Tibial artery (tissue), 4 donors: ENCODE measurements at regions not wholly inside any gene's neighbourhood (a gene's known extent, or its start where the extent isn't known, plus 50 kb on each side); places are given as distances from the start of the nearest gene placed in this dataset.

Source experiments
- DNase-seq, 2 donors: peaks; one replicate each; pipeline ENCODE4 v3.0.0-alpha.2; 2019
- H3K27ac ChIP-seq, 2 donors: fragments of 200-600 bp; sonication (generic) in 1 of 2; 1 replicate in 1 of 2; 2 replicates in 1 of 2; pipeline ENCODE4 v1.5.1; 2018 to 2019; ENCODE audit warnings: mild to moderate bottlenecking in 1 of 2
- H3K27me3 ChIP-seq, 2 donors: fragments of 200-600 bp; sonication (generic) in 1 of 2; one replicate each; pipeline versions ENCODE4 v1.5.1 to v1.6.0; 2016 to 2019
- H3K36me3 ChIP-seq, 3 donors: fragments of 200-600 bp; sonication (generic) in 2 of 3; one replicate each; pipeline ENCODE4 v1.5.1; 2016 to 2019; ENCODE audit warnings: mild to moderate bottlenecking in 2 of 3
- H3K4me1 ChIP-seq, 4 donors: fragments of 200-600 bp; sonication (generic) in 2 of 4; 1 replicate in 3 of 4; 2 replicates in 1 of 4; pipeline ENCODE4 v1.5.1; 2016 to 2019
- H3K4me3 ChIP-seq, 2 donors: fragments of 200-600 bp; sonication (generic) in 1 of 2; 1 replicate in 1 of 2; 2 replicates in 1 of 2; pipeline ENCODE4 v1.5.1; 2018 to 2019; ENCODE audit warnings: mild to moderate bottlenecking in 2 of 2
- H3K9me3 ChIP-seq, 3 donors: fragments of 200-600 bp; sonication (generic) in 1 of 3; one replicate each; pipeline ENCODE4 v1.5.1; 2016 to 2019
- intact Hi-C: fragments of 100-400 bp; cut with DNase I; formaldehyde crosslinking; loops from one replicate; pipeline ENCODE4 v1.15.0; 2023; ENCODE audit warnings: low total_unique reads
- TF ChIP-seq, protein P1 (sequence below), 2 experiments: fragments of 200-600 bp in 1 of 2; fragments of 450-650 bp in 1 of 2; IDR thresholded peaks; one replicate each; pipeline ENCODE4 v1.5.1; 2017 to 2019; ENCODE audit warnings: antibody characterized with exemption in 2 of 2, mild to moderate bottlenecking in 1 of 2, moderate library complexity in 1 of 2

DNA sequence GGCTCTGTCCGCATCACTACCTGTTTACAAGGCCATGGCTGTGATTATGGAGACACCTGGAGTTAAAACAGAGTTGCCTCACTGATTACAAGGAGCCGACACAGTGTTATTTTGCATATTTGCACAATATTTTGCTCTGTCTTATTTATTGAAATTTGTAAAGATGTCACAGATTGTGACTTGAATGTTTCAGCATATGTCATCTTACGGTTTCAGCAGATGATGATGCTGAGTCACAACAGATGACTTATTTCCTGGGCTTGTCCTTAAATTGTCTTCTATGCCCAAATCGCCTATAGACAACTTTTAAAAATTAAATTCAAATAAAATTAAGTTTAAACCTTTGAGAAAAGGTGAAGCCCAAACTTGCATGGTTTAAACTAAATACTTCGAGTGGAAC is 87.1 kb upstream of the INPP4B start:
- Histone ChIP-seq H3K27ac (no peak overlapping the region), H3K9me3 (no peaks in the 10 kb centered on the region), H3K27me3 (no peaks in the 10 kb centered on the region), H3K4me1 (no peaks in the 10 kb centered on the region), H3K36me3 (no peaks in the 10 kb centered on the region), H3K4me3 (no peak overlapping the region)
- TF ChIP-seq, protein P1, sequence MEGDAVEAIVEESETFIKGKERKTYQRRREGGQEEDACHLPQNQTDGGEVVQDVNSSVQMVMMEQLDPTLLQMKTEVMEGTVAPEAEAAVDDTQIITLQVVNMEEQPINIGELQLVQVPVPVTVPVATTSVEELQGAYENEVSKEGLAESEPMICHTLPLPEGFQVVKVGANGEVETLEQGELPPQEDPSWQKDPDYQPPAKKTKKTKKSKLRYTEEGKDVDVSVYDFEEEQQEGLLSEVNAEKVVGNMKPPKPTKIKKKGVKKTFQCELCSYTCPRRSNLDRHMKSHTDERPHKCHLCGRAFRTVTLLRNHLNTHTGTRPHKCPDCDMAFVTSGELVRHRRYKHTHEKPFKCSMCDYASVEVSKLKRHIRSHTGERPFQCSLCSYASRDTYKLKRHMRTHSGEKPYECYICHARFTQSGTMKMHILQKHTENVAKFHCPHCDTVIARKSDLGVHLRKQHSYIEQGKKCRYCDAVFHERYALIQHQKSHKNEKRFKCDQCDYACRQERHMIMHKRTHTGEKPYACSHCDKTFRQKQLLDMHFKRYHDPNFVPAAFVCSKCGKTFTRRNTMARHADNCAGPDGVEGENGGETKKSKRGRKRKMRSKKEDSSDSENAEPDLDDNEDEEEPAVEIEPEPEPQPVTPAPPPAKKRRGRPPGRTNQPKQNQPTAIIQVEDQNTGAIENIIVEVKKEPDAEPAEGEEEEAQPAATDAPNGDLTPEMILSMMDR (IDR thresholded peaks at IDR 0.05): no peak
- no peak for DNase-seq
- intact Hi-C loops: no loop called here

DNA sequence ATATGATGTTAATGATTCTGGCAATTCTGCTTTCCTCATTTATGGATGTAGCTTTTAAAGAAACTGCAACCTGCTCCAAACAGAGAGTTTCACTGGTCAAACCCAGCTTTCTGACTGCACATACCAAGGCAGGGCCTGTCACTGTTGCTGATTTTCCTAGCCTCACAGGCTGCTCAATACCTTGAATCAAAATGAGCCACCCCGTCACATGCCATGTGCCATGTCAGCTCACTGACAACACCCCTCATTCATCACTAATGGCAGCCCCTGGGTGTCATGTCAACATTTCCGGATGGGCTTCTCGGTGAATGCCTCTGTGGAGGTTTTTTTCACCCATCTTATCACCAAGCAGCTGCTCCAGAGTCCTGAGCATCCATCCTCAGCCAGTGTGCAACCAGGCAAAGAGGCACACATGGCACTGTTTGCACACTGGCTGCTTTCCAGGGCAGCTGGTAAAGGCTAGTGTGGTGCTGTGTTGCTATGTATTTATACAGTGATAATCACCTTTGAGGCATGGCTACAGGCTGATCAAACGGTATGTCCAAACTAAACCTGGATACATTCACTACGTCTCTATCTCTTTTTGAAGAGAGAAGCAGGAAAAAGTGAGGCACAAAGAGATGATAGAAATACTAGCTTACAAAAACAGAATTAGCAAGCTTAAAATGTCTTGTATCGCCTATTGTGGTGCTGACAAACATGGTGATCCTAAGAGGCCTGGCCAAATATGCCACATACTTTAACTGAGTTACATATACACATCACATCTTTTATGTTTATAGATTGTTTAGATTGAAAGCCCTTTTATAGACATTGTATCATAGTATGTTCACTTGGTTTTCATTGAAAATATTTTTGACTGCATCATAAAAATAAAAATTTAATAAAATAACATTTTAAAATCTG is 94.6 kb upstream of the INPP4B start:
- H3K9me3 ChIP-seq: no peaks in the 10 kb centered on the region
- intact Hi-C loops: no loop called here
- no peak overlapping the region for H3K27ac ChIP-seq
- H3K4me3 ChIP-seq: no peak overlapping the region
- no peaks in the 10 kb centered on the region for H3K36me3 ChIP-seq
- DNase-seq: no peak
- no peaks in the 10 kb centered on the region for H3K4me1 ChIP-seq
- TF ChIP-seq, protein P1 (IDR thresholded peaks at IDR 0.05): no peak
- no peaks in the 10 kb centered on the region for H3K27me3 ChIP-seq

DNA sequence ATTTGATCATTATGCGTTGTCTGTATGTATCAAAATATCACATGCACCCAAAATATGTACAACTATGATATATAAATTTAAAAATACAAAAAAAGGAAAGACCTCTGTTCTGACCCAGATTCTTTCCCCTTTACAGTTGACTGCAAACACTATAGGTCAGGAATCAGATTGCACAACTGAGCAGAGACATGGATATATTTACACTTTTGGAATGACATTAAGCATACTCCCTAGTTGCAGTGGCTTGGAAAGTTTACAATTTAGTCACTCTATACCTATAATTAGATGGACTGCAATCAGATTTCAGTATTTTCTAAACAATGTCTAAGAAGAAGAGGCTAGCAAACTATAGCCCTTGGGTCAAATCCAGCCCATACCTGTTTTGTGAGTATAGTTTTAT is 98.5 kb upstream of the INPP4B start:
- Histone ChIP-seq H3K4me1 (no peaks in the 10 kb centered on the region), H3K36me3 (no peaks in the 10 kb centered on the region), H3K27me3 (no peaks in the 10 kb centered on the region), H3K27ac (no peak overlapping the region), H3K9me3 (peaks cover 0 to 20% (median 0%) of the 10 kb centered on the region in 3 donors), H3K4me3 (no peak overlapping the region)
- no peak for DNase-seq
- TF ChIP-seq, protein P1 (IDR thresholded peaks at IDR 0.05): no peak
- intact Hi-C loops: no loop called here

DNA sequence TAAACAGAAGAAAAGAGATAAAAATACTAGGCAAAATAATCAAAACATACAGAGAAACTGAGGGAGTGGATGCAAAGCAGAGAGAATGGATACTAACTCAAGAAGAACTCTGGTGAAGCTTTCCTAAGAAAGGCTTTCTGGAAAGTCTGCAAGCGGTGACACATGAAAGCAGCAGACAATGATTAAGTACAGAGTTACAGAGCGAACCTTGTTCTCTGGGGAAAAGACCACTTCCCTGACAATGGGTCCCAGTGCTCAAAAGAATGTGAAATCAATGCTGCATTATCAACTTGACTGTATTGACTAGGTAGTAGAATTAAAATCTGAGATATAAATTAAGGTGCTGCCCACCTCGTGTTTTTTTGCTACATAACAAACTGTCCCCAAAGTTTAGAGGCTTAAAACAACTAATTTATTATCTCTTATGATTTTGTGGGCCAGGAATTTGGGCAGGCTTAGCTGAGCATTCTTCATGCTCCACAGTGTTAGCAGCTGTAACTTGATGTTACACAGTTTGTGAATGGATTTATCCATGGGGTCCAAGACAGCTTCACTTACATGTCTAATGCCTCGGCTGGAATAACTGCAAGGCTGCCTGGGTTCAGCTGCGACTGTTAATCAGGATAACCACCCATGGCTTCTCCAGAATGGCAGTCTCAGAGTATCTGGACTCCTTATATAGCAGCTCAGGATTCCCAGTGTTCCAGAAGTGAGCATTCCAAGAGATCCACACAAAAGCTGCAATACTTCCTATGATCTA is 106.9 kb upstream of the INPP4B start:
- H3K36me3 ChIP-seq: no peaks in the 10 kb centered on the region
- no peak for DNase-seq
- no peaks in the 10 kb centered on the region for H3K27me3 ChIP-seq
- no peak overlapping the region for H3K27ac ChIP-seq
- peaks cover 0 to 12% (median 0%) of the 10 kb centered on the region in 3 donors for H3K9me3 ChIP-seq
- intact Hi-C loops: no loop called here
- no peaks in the 10 kb centered on the region for H3K4me1 ChIP-seq
- TF ChIP-seq, protein P1 (IDR thresholded peaks at IDR 0.05): no peak
- no peak overlapping the region for H3K4me3 ChIP-seq

DNA sequence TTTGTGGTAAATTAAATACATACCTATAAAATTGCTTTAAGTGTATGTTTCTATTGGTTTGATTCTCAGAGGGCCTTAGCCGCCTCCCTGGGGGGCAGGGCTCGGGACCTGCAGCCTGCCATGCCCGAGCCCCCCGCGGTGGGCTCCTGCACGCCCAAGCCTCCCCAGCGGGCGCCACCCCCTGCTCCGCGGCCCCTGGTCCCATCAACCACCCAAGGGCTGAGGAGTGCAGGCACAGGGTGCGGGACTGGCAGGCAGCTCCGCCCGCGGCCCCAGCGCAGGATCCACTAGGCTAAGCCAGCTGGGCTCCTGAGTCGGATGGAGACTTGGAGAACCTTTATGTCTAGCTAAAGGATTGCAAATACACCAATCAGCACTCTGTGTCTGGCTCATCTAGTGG is 108.3 kb upstream of the INPP4B start:
- Histone ChIP-seq H3K36me3 (no peaks in the 10 kb centered on the region), H3K9me3 (peaks cover 0 to 9% (median 0%) of the 10 kb centered on the region in 3 donors), H3K27ac (no peak overlapping the region), H3K27me3 (no peaks in the 10 kb centered on the region), H3K4me1 (no peaks in the 10 kb centered on the region), H3K4me3 (no peak overlapping the region)
- no peak for DNase-seq
- TF ChIP-seq, protein P1 (IDR thresholded peaks at IDR 0.05): no peak
- intact Hi-C loops: no loop called here
